HG02884 (cell line): ENCODE measurements at regions not wholly inside any gene's neighbourhood (a gene's known extent, or its start where the extent isn't known, plus 50 kb on each side); places are given as distances from the start of the nearest gene placed in this dataset.
"Not testable (repeated sequence)": the region's sequence is repeated elsewhere in the genome, so short reads cannot be mapped to it uniquely, and the experiment has no call there.

Experiments used
- ATAC-seq: cut with Tn5 transposase; IDR thresholded peaks from one replicate; pipeline ENCODE4 v1.9.1; 2021; ENCODE audit warnings: mild to moderate bottlenecking, moderate library complexity; ENCODE audit not compliant: unreplicated experiment

DNA sequence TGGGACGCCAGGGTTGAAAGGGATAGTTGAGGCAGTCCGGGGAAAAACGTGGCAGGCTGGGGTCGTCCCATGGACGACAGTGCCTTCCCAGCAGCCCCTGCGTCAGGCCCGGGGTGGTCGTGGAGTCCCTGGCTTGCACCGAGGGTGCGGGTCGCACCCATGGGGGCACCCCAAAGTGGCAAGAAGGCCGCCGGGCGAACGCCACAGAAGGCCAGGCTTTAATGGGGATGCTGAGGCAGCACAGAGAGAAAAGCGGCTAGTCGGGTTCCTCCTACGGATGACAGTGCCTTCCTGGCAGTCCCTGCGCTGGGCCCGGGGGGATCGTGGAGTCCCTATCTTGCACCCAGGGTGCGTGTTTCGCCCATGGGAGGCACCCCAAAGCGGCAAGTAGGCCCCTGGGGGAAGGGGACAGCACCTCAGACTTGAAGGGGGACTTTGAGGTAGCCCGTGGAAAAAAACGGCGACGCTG, 158.6 kb upstream of the ALG10B start:
- no peak for ATAC-seq

DNA sequence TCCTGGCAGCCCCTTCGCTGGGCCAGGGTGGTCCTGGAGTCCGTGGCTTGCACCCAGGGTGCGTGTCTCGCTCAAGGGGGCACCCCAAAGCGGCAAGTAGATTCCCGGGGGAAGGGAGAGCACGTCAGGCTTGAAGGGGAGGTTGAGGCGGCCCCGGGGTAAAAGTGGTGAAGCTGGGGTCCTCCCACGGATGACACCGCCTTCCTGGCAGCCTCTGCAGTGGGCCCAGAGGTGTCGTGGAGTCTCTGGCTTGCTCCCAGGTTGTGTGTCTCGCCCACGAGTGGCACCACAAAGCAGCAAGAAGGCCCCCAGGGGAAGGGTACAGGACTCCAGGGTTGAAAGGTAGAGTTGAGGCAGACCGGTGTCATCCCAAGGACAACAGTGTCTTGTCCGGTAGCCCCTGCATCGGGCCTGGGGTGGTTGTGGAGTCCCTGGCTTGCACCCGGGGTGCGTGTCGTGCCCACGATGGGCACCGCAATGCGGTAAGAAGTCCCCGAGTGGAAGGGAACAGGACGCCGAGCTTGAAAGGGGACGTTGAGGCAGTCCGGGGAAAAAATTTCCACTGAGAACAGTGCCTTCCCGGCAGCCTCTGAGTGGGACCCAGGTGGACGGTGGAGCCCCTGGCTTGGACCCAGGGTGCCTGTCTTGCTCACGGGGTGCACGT, 158.0 kb upstream of the ALG10B start:
- no peak for ATAC-seq

DNA sequence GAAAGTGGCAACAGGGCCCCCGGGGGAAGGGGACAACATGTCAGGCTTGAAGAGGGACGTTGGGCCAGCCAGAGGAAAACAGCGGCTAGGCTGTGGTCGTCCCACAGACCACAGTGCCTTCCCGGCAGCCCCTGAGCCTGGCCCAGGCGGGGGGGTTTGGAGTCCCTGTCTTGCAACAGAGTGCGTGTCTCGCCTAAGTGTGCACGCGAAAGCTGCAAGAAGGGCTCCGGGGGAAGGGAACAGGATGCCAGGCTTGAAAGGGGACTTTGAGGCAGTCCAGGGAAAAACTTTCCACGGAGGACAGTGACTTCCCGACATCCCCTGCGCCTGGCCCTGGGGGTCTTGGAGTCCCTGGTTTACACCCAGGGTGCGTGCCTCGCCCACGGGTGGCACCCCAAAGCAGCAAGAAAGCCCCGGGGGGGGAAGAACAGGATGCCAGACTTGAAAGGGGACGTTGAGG, 157.5 kb upstream of the ALG10B start:
- no peak for ATAC-seq

DNA sequence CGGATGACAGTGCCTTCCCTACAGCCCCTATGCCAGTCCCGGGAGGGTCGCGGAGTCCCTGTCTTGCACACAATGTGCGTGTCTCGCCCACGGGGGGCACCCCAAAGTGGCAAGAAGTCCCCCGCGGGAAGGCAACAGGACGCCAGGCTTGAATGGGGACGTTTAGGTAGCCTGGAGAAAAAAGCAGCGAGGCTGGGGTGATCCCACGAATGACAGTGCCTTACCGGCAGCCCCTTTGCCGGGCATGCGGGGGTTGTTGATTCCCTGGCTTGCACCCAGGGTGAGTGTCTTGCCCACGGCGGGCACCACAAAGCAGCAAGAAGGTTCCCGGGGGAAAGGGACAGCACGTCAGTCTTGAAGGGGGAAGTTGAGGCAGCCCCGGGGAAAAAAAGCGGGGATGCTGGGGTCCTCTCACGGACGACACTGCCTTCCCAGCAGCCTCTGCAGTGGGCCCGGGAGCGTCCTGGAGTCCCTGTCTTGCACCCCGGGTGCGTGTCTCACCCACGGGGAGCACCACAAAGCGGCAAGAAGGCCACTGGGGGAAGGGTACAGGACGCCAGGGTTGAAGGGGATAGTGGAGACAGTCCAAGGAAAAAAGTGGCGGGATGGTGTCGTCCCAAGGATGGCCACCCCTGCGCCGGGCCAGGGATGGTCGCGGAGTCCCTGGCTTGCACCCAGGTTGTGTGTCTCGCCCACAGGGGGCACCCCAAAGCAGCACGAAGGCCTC, 156.8 kb upstream of the ALG10B start:
- no peak for ATAC-seq

DNA sequence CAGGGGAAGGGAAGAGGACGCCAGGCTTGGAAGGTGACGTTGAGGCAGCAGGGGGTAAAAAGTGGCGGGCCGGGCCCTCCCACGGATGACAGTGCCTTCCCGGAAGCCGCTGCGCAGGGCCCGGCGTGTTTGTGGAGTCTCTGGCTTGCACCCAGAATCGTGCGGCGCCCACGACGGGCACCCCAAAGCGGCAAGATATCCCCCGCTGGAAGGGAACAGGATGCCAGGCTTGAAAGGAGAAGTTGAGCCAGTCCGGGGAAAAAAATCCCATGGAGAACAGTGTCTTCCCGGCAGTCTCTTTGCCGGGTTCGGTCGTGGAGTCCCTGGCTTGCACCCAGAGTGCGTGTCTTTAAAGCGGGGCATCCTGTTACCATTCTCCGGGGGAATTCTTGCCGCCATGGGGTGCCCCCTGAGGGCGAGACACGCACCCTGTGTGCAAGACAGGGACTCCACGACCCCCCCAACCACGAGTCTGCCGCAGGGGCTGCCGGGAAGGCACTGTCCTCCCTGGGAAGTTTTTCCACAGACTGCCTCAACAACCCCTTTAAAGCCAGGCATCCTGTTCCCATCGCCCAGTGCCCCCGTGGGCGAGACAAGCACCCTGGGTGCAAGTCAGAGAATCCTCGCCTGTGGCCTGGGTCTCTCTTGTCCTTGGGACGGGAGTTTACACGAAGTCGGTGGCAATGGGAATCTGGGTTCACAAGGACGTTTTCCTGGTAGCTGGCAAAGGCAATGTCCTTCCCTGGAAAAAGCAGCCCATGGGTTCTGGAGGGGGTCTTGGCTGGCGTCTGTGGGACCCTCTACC, 156.1 kb upstream of the ALG10B start:
- ATAC-seq, result no peak

DNA sequence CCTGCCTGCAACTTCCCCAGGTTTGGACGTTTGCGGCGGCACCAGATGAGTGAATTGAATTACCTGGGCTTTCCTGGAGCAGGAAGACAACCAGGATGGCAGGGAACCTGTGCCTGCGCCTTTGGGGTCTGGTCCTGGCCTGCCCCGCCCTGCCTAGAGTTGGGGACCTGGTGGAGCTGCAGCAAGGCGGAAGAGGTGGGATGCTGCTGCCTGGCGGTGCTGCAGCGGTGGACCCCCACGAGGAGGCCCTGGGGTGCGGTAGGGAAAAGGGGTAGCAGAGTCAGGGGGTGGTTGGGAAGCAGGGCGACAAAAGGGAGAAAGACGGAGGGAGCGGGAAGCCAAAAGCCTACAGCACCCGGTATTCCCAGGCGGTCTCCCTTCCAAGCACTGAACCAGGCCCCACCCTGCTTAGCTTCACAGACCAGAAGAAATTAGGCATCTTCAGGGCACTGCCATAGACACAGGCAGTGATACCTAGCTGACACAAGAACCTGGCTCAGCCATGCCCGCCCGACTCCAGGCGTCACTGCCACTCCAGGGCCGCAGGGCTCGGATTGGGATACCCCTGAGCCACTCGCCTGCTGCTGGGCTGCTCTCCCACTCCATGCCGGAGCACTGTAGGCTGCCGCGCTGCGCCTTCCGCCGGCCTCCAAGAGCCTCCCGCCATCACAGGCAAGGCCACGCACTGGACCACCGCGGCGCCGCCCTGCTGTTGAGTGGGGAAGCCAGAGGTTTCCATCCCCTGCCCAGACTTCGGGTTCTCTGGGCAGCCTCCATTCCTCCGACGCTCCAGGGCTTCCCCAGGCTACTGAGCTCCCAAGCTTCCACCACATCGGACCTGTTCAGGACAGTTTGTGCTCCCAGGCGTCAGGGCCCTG, 155.2 kb upstream of the ALG10B start:
- ATAC-seq, result no peak

DNA sequence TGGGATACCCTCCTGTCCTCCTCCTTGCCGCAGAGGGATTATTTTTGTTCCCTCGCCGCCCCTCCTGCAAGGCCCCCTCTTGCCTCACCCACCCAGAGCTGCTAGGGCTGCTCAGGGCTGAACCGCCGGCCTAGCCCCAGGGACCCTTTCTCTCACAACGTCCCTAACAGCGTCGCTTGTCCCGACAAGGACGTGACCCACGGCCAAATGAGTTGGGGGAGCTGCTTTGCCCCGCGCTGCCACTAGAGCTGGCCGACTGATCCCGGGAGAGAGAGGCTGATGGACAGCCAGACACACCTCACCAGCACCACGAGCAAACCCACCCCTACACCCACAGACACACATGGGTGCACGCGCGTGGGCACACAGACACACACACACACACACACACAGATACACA, 154.6 kb upstream of the ALG10B start:
- no peak for ATAC-seq

DNA sequence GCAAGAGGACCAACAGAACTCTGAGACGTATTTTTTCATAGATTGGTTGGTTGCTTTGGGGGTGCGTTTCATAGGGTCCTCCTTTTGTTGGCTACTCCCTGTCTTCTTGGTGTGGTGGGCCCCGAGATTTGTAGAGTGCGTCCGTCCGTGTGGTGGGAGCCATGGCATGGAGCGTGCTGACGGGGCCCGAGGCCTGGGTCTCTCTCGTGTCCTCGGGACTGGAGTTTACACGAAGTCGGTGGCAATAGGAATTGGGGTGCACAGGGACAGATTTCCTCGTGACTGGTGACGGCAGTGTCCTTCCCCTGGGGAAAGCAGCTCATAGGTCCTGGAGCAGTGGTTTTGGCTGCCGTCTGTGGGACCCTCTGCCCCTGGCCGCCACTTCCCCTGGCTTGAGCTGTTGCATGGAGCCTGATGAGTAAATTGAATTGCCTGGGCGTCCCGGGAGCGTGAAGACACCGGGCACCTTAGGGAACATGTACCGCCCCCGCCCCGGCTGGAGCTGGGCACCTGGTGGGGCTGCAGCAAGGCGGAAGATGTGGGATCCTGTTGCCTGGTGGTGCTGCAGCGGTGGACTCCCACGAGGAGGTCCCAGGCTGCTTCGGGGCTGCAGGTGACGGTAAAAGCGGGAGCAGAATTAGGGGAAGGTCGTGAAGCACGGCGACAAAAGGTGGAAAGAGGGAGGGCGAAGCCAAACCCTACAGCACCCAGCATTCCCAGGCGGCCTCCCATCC, 153.7 kb upstream of the ALG10B start:
- ATAC-seq, result no peak

DNA sequence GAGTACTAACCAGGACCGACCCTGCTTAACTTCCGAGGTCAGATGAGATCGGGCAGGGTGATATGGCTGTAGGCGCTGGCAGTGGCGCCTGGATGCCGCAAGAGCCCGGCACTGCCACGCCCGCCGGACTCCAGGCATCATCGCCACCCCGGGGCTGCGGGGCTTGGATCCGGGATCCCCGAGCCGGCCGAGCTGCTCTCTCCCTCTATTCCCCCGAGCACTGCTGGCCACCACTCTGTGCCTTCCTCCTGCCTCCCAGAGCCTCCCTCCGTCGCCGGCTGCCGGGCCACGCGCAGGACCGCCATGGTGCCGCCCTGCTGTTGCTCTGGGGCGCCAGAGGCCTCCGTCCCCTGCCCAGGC, 153.2 kb upstream of the ALG10B start:
- no peak for ATAC-seq

DNA sequence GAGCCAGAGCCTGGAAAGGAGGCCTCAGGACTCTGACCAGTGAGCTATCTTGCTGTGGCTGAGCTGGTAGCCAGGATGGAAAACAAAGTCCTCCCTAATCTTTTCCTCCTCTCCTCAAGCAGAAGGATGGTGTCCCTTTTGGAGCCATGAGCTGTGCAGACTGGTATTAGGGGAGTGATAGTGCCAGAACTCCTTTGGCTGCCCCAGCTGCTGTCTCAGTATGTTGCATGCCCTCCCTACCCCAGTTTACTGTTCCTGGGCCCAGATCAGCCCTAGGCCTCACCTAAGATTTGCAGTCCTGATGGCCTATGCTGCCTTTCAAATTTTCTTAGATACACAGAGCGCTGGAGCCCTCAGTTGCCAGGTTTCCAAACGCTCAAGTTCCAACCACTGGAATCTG, 150.3 kb upstream of the ALG10B start:
- ATAC-seq, result no peak

DNA sequence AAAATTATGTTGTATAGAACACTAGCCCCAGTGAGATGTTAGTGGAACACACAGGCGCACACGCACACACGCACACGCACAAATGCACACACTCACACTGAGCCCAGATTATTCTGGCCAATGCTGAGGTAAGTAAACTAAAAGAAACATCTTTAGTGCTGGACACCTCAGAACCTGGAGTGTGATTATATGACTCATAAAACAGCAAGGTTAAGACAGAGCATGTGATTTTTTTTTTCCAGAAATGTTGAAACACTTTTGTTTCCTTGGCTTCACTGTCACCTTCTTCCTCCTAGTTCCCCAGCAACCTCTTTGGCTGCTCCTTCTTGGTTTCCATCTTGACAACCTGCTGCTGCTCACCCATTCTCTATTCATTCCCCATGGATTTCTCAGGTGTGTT, 141.0 kb upstream of the ALG10B start:
- ATAC-seq, result no peak

DNA sequence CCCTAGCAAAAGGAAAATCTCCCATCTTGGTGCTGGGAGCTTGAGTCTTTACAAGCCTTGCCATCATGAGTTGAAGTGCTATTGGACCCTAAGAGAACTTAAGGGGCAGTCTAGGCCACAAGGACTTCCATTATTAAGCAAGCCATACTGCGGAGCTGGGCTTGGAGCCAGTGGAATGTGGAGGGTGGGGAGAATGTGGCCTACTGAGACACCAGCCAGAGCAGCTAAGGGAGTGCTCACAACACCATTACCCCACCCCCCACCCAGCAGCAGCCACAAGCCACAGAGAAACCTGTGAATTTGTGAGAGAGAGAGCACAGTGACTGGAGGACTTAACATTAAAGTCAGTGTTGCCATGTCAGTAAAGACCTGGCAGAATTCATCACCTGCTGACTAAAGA, 133.0 kb upstream of the ALG10B start:
- ATAC-seq, result not testable (repeated sequence)

DNA sequence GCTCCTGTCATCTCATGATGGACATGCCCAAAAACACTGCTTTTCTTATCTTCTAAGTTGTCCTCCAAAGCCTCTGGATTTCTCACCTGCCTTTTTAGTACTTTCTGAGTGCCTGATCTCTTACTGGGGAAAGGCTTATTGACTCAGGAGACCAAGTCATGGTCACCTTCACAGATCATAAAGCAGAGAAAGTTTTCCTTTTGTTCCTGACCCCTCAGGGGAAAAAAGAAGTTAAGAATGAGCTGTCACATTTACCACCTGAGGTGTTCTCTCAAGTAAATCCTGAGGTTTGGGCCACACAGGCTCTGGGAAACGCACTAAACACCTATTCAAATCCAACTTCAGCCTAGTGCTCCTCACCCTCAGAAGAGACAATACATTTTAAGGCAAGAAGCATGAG, 119.3 kb upstream of the ALG10B start:
- not testable (repeated sequence) for ATAC-seq

DNA sequence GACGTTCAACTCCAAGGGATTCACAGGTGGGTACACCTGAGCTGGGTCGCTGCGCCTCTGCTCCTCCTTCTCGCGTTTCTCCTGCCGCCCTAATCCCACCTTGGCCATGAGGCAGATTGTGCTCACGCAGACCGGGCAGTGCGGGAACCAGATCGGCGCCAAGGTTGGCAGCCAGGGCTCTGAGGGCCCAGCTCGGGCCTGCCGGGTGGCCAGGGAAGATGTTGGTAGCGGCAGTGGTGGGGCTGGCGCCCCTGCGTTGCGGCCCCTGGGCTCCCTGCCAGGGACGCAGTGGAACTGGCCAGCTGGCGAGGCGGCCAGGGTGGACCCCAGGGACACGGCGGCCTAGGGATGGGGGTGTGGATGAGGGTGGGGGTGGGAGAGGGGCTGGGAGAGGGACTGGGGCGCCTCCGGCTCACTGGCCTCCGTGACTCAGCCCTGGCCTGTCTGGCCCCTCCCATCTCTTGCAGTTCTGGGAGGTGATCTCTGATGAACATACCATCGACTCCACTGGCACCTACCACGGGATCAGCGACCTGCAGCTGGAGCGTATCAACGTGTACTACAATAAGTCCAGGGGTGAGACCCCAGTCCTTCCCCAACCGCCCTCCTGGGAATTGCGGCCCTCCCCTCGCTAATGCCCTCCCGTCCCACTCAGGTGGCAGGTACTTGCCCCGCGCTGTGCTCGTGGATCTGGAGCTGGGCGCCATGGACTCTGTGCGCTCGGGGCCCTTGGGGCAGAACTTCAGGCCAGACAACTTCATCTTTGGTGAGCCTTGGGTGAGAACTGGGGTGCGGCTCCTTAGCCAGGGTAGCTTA, 114.9 kb upstream of the ALG10B start:
- no peak for ATAC-seq

DNA sequence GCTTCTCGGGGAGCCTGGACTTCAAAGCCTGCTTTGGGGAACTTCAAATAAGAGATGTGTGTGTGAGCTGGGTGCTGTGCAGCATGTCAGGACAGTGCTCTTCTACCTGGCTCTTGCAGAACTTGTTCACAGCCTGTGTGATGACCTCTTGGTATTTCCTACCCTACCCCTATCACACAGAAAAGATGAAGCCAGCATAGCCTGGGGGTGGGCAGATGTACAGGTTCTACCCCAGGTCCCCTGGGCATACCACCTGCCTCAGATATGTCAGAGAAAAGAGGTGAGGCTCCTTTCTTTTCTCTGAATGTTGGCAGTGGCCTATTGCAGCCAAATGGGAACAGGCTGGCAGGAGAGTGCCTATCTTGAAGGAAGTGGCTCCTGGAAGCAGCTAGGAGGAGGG, 111.7 kb upstream of the ALG10B start:
- no peak for ATAC-seq

DNA sequence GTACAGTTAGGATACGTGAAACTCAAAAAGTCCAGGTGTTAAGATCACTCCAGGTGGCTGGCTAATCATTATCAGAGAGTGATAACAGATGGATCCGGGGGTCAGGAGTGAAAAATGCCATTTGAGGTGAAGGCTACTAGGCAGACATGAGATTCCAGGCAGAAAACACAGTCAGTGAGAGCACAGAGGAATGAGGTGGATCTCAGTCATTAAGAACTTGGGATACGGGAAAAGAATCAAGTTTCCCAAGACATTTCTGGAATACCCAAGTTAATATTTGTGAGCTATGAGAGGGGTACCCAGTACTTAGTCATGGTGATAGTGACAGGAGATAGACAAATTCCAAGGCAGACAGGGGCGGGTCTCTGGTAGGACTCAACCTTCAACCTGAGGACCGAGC, 94.6 kb upstream of the ALG10B start:
- no peak for ATAC-seq

DNA sequence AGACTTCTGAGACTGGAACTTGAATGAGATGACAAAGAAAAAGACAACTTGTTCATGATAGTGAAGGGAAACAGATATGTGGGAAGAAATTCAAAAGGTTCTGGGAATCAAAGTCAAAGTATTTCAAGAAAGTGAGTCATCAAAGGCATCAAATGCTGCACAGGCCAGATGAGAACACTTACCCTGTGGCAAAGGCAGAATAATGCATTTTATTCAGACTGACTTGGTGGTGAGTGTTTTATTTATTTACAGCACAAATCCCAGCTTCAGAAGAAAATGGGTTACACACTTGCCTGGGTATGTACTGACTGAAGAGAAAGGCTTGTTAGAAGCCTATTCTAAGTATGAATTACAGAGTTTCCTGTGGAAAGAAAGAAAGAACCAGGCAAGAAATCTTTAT, 78.2 kb upstream of the ALG10B start:
- not testable (repeated sequence) for ATAC-seq

DNA sequence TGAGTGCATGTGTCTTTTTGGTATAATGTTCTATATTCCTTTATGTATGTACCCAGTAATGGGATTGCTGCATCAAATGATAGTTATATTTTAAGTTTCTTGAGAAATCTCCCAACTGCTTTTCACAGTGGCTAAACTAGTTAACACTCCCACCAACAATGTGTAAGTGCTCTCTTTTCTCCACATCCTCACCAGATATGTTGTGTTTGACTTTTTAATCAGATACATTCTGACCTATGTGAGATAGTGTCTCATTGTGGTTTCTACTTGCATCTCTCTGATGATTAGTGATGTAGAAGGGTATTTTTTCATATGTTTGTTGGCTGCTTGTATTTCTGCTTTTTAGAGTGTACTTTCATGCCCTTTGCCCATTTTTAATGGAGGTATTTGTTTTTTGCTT, 62.8 kb upstream of the ALG10B start:
- ATAC-seq, result no peak

DNA sequence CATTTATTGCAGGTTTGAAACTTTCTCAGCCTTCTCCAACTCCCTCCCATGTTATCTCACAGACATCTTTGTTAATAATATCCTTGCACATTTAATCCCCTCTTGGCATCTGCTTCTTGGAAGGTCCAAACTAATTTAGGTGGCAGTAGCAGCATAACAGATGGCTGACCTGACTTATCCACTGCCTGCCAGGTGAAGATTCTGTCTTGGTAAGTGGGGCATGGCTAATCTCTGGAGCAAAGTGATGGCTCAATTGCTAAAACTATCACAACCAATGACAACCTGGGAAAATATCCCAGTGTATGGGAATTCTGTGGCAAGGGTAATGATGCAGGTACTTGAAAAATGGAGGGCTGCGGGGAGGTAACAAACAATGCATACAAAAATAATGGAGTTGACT, 58.2 kb upstream of the ALG10B start:
- ATAC-seq, result no peak
